AG04450 (cell line): ENCODE measurements at regions not wholly inside any gene's neighbourhood (a gene's known extent, or its start where the extent isn't known, plus 50 kb on each side); places are given as distances from the start of the nearest gene placed in this dataset.

Experiments
- CTCF ChIA-PET: fragments of 300-600, 350-600 bp; formaldehyde crosslinking; extraction: SDS; loops from one replicate; lab custom pipeline; 2022; ENCODE audit warnings: antibody characterized with exemption, inconsistent platforms; lab: Charles Lee
- POLR2A ChIA-PET: fragments of 350-600 bp; formaldehyde crosslinking; extraction: SDS; loops from one replicate; lab custom pipeline; 2021; ENCODE audit warnings: antibody characterized with exemption, inconsistent platforms; lab: Yijun Ruan, JAX
- DNase-seq: peaks from one replicate; pipeline ENCODE4 v3.0.0-alpha.2; 2011; ENCODE audit warnings: low read depth, low spot score
- H3K27ac ChIP-seq: one replicate; pipeline ENCODE4 v1.5.1; 2012; ENCODE audit warnings: low read depth, low read length, control low read depth
- H3K27me3 ChIP-seq: one replicate; pipeline ENCODE4 v1.6.0; 2012; ENCODE audit warnings: low read length; ENCODE audit not compliant: control insufficient read depth, insufficient read depth
- H3K4me3 ChIP-seq: 2 replicates; pipeline ENCODE4 v1.5.1; 2011; ENCODE audit warnings: mild to moderate bottlenecking, low read depth, low read length, control low read depth
- H3K9me3 ChIP-seq: 2 replicates; pipeline ENCODE4 v1.5.1; 2012; ENCODE audit warnings: low read length; ENCODE audit not compliant: control insufficient read depth, insufficient read depth
- CTCF ChIP-seq: IDR thresholded peaks from 2 replicates; pipeline ENCODE4 v1.5.1; 2011; ENCODE audit warnings: low read depth, low read length, control low read depth, inconsistent platforms

GRCh38 chr5:13227513-13227912 is 717.0 kb downstream of the DNAH5 start:
- H3K27me3 ChIP-seq = no peaks in the 10 kb centered on the region
- no peak for DNase-seq
- H3K9me3 ChIP-seq = peaks cover 4% of the 10 kb centered on the region
- no peak for TF ChIP-seq CTCF
- ChIA-PET CTCF (no interaction called here), POLR2A (no interaction called here)
- H3K4me3 ChIP-seq = no peak overlapping the region
- no peak overlapping the region for H3K27ac ChIP-seq

GRCh38 chr5:13218518-13218917 is 726.0 kb downstream of the DNAH5 start:
- ChIA-PET POLR2A (no interaction called here), CTCF (no interaction called here)
- H3K4me3 ChIP-seq = no peak overlapping the region
- no peak for TF ChIP-seq CTCF
- DNase-seq = no peak
- H3K9me3 ChIP-seq = peaks cover 5% of the 10 kb centered on the region
- H3K27ac ChIP-seq = no peak overlapping the region
- no peaks in the 10 kb centered on the region for H3K27me3 ChIP-seq

GRCh38 chr5:13217636-13218035 is 726.9 kb downstream of the DNAH5 start:
- ChIA-PET CTCF (no interaction called here), POLR2A (no interaction called here)
- TF ChIP-seq CTCF = no peak
- Histone ChIP-seq H3K27ac (no peak overlapping the region), H3K9me3 (peaks cover 5% of the 10 kb centered on the region), H3K27me3 (no peaks in the 10 kb centered on the region), H3K4me3 (no peak overlapping the region)
- no peak for DNase-seq

DNA sequence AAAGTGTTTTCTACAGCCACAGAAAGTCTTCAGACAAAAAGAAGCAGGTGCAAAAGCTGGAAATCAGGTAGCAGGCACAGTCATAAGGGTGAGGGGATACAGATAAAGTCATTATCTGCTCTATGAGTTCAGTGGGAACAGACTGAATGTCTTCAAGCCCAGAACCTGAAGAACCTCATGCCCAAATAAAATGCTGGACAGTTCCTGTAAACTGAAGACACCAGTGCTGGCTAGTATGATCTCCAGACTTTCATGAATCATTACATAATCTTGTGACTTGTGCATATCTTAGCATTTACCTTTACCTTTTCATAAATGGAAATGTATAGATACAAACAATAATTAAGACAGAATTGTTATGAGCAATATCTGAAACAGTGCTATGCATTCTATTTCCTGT is 728.7 kb downstream of the DNAH5 start:
- CTCF ChIA-PET = no interaction called here
- POLR2A ChIA-PET = no interaction called here
- no peak overlapping the region for H3K27ac ChIP-seq
- H3K9me3 ChIP-seq = peaks cover 5% of the 10 kb centered on the region
- H3K27me3 ChIP-seq = no peaks in the 10 kb centered on the region
- no peak for DNase-seq
- H3K4me3 ChIP-seq = no peak overlapping the region
- TF ChIP-seq CTCF = no peak

DNA sequence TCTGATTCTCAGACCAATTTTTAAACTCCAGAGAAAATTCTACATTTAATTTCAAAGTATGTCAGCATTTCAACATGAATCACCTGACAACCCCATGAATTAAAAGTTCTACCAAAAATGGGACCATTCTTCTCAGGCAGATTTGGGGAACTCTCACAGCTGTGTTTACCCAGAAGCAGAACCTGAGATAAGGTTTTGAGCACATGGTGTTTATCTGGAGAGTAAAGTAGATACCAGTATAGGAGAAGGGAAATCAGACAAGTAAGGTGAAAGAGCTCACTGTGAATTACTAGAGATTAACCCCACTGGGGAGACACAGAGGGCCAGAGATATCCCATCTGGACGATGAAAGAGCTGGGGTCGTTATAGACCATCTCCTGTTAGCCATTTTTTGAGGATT is 729.1 kb downstream of the DNAH5 start:
- CTCF ChIA-PET = no interaction called here

More for the DNA sequence above, 729.1 kb downstream of the DNAH5 start:
- no peaks in the 10 kb centered on the region for H3K27me3 ChIP-seq
- POLR2A ChIA-PET = no interaction called here
- H3K4me3 ChIP-seq = no peak overlapping the region
- no peak for TF ChIP-seq CTCF
- H3K27ac ChIP-seq = no peak overlapping the region
- H3K9me3 ChIP-seq = peaks cover 5% of the 10 kb centered on the region
- DNase-seq = no peak
